NCI-H2029 treated with DMSO at 0.1 percent for 48 hours (cell line): ENCODE measurements at regions not wholly inside any gene's neighbourhood (a gene's known extent, or its start where the extent isn't known, plus 50 kb on each side); places are given as distances from the start of the nearest gene placed in this dataset.

Source experiments
- DNase-seq: peaks from one replicate; lab custom pipeline; 2025; lab: John Stamatoyannopoulos, UW

DNA sequence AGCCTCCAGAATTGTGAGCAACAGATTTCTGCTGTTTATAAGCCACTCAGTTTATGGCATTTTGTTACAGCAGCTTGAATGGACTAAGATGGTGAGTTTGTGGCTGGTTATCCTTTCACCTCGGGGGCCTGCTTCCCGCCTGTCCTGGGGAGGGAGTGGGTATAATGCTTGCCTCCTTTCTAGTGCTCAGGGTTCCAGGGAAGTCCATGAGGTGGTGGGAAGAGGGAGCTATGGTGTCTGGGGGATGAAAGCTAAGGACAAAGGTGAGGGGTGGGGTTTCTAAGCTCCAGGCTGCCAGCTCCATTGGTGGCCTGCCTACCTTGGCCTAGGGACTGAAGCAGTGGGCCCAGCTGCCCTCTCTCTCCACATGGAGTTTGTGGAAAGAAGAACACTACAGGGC lies 50.2 kb upstream of the SDK2 start:
- no peak for DNase-seq

DNA sequence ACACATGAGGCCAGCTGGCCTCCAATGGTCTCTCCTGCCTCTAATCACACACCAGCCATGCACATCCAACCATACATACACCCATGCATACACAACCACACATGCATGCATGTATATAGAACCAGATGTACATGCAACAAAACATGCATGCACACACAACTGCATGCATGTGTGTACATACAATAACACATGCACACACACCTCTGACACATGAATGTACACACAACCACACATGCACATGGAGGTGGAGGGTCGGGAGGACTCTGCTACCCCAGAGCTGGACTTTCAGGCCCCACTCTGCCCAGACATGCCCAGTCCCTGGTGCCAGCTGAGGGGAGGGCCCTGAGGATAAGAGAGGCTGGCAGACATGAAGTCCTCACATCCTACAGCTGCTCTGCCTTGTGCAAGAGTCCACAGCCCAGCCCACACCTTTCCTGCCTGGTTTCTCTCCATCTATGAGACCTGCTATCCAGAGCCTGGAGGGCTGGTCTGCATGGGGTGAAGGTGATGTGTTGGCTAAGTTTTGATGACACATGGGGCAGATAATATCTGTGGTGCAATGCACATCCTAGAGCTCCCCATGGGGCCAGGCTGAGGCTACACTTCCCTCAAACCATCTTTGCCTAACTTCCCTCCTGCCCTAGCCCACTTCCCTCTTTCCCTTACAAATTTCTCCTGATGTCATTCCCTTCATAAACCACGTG lies 50.9 kb upstream of the SDK2 start:
- DNase-seq: no peak

DNA sequence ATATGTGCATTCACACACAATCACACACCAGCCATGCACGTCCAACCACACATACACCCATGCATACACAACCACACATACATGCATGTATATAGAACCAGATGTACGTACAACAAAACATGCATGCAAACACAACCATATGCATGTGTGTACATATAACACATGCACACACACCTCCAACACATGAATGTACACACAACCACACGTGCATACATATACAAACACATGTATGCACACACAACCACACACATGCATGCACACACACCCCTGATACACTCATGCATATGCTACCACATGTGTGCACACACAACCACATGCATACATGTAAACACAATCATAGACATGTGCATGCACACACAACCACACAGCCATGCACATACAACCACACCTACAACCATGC lies 52.0 kb upstream of the SDK2 start:
- DNase-seq: no peak

DNA sequence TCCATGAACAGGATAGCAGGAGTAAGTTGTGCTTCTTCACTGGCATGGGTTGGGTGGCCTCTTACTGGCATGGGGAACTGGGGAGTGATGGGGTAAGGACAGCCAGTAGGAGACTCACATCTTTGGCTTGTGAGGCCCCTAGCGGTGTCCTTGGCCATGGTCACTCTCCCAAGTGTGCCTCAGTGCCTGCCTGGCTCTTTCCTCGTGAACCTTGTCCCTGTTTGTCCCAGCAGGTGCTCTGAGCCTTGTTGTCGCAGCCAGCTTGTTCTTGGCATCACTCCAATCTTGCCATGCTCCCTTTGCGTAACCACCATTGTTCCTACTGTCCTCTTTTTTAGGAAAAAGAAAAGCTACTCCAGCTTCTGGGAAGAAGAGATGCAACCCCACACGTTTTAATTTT lies 53.6 kb upstream of the SDK2 start:
- DNase-seq: peak; percentile 38

DNA sequence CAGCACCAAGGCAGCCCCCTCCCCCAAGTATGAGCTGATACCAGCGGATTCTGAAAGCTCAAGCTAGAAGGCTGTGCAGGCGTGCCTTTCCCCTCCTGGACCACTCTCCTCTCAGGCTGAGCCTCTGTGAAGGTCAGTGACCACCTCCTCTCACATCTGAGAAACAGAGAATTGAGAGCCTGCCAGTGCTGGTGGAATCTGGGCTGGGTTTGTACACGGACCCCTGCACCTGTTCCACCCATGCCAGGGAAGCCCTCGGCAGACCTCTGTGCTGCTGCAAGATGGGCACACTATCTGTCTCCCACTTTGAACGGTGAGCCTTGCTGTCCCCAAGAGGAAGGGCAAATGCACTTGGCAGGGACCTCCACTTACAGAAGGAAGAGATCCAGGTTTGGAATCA lies 54.7 kb upstream of the SDK2 start:
- DNase-seq: no peak

DNA sequence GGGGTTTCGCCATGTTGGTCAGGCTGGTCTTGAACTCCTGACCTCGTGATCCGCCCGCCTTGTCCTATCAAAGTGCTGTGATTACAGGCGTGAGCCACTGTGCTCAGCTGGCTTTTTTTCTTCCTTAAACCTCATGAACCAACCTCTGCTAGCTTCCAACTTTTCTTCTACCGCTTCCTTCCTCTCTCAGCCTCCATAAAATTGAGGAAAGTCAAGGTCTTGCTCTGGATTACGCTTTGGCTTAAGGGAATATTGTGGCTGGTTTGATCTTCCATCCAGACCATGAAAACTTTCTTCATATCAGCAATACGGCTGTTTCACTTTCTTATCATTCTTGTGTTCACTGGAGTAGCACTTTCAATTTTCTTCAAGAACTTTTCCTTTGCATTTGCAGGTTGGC lies 57.5 kb upstream of the SDK2 start:
- DNase-seq: no peak

DNA sequence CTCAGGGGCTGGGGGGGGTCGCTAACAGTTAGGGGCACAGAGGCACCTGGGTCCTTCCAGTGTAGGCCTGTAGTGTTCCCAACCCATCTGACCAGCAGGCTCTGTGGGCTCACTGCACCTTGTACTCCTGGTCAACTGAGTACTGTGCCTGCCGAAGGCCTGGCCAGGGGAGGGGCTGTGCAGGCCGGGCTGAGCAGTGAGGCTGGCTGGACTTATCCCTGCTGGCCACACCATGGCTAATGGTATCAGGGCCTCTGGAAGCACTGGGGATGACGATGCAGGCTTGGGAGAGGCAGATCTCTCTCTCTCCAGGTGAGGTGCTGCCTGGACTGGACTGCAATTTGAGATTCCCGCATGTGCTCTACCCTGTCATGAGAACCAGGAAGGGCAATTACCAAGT lies 58.9 kb upstream of the SDK2 start:
- DNase-seq: no peak

DNA sequence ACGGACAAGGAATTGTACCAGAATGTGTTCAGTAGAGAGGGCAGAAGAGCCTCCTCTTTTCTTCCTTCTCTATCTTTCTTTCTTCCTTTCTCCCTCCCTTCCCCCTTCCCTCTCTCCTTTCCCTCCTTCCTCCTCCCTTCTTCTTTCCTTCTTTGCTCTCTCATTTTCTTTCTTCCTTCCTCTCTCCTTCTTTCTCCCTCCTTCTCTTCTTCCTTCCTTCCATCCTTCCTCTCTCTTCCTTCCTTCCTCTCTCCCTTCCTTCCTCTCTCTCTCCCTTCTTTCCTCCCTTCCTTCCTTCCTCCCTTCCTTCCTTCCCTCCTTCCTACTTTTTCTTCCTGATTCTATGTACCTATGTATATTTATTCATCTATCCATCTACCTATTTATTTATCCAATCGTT lies 59.7 kb upstream of the SDK2 start:
- DNase-seq: no peak

DNA sequence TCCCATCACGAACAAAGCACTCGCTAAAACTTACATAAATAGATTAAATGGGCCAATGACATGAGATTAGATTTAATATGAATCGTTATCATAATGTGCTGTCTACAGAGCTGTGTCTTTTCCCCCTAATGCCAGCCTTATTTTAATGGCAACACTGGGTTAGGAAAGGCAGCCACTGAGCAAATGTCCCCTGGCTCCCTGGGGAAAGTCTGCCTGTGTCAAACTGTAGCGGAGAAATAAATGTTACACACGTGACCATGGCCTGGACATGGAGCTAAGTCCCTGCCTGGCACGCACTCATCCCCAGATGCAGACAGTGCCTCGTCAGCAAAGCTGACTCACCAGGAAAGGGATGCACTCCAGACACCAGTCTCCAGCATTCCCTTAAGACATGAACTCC lies 61.3 kb upstream of the SDK2 start:
- DNase-seq: no peak

DNA sequence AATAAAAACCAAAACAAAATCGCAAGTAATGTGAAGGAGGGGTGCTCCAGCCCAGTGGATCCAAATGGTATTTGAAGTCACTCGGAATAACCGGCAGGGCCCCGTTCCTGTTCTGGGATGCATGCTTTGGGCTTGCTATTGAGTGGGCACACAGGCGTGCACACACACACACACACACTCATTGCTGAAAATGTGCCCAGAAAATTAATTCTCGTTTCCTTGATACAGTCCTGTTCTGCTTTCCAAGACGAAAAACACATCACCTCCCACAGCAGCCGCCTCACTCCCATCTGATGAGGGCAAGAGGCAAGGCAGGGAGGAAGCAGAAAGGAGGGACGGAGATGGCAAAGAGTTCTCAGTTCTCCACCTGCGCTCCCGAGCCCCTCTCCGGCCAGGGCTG lies 62.2 kb upstream of the SDK2 start:
- DNase-seq: no peak

DNA sequence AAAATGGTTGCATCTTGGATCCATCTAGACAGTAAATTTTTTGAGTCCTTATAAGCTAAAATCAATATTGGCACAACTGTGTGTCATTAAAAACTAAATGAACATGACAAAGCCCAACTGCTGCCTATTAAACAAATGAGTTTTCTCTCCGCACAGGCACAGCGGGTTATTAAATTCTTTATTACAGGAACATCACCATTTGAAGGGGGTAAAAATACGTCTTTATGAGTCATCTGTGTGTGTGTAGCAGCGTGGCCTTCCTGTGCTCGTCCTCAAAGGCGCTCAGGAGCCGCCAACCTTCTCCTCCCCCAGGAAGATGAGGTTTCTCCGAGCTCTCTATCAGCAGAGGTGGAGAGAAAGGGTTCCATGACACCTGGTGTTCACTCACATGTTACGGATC lies 62.6 kb upstream of the SDK2 start:
- no peak for DNase-seq

DNA sequence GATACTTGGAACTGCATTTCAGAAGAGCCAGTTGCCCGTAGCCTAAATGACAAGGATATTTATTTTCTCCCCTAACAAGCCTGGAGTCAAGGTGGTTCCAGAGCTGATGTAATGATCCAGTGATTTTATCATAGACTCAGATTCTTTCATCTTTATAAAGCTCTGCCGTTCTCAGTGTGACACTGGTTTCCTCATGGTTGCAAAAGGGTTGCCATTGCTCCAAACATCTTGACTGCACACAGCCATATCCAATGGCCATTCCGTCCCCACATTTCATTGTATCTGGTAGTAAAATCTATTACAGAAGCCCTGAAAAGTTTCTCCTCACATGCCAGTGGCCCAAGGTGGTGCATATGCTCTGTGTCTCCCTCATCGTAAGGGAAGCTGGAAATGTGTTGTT lies 63.1 kb upstream of the SDK2 start:
- DNase-seq: no peak

DNA sequence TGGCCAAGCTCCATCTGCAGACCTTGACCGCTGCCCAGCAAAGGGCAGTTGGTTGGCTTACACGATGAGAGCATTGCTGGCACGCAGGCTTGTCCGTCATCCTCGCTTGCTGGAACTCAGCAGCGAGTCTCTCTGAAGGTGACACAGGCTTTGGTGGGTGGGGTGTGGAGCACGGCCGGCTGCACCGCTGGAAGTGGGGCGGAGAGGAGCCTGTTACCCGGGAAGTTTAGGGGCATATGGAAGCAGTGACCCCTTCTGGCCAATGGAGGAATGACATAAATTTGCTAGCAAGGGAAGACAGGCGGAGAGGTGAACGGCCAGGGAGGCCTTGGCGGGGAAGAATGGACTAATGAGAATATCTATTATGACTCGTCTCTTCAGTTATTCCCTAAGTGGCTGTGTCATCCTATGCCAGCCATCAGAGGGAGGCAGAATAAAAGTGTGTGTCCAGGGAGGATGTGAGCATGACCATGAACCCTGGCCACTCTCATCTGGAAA lies 65.9 kb upstream of the SDK2 start:
- DNase-seq: no peak

DNA sequence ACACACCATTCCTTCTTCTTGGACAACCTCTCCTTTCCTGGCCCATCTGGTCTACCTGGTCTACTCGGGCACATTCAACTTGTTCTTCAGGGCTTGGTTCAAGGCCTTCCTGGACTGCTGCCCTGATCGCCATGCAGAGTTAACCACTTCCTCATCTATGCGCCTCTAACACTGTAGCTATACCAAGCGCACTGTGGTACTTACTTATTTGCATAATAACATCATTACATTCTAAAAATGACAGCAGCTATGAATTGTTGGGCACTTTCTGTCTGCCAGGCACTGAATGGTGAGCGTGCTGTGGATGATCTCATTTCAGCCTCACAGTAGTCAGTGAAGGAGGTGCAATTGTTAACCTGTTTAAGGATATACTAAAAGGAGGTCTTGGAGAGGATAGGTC lies 66.9 kb upstream of the SDK2 start:
- peak; percentile 7 for DNase-seq

DNA sequence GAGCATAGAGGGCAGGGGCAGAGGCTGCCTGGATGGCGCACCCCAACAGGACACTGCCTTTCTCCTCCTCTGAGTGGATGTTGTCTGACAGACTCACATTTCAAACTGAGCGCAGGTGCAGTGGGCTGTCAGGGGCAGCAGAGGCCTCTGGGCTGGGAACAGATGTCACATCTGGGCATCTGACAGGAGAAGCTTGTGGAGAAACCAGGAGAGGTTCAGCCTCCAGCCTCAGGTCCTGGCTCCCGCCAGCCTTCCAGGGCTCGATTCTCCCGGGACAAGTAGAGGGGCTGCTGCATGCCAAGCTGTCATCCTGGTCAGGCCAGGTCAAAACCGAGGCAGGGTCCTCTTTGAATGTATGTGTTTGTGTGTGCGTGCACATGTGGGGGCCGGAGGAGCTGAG lies 67.7 kb upstream of the SDK2 start:
- no peak for DNase-seq

DNA sequence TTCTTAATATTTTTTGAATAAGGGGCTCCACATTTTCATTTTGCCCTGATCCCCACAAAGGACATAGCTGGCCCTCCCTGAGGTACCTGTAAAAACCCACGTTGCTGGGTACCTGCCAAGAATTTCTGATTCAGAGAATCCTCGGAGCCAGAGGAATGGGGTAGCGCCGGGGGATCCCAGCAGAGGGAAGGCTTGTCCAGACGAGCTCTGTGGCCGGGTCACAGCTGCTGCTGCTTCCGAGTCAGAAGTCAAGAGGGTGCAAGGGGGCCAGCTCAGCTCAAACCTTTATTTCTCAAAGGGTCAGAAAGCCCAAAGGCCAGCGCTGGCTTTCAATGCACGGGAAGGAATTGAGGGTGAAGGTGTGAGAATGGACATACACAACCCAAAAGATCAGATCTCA lies 68.9 kb upstream of the SDK2 start:
- no peak for DNase-seq

DNA sequence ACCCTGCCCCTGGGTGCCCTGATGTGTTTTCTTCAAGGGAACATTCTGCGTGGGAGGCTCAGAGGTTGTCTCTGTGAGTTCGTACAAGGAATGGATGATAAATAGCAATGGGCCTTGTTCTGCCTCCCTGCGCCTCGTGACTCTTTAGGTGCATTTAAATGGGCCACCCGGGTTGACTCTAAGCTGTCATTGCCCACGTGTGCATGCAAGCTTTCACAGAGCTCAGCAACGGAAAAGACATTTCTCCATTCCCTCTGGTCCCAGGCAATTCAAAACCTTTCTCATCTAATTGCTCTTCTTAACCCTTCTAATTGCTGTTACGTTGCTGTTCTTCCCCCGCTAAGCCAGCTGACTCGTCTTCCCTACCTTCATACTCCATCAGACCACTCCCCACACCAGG lies 71.5 kb upstream of the SDK2 start:
- DNase-seq: no peak

DNA sequence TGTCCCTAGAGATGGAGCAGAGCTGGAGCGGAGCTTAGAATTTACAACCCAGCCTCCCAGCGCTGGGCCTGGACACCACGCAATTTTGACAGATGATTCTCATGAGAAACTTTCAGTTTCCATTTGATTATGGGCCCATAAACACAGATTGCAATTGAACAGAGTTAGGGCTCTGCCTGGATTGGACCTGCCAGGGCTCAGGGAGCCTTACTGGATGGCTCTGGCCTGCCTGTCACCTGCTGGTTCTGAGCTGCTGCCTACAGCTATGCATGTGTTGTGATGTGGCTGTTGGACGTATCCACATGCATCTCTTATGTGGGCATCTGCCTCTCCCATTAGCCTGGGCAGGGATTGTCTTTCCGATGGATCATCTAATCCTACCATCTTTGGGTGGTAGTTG lies 73.4 kb upstream of the SDK2 start:
- no peak for DNase-seq

DNA sequence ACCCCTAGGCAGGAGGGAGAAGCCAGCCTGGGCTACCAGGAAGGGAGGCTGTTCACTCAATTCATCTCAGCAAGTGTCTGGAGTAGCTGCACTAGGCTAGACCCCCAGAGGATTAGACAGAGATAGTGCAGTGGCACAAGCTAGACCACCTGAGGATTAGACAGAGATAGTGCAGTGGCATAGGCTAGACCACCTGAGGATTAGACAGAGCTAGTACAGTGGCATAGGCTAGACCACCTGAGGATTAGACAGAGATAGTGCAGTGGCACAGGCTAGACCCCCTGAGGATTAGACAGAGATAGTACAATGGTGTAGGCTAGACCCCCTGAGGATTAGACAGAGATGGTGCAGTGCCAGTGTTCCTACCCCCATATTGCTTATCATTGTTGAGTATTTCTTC lies 74.1 kb upstream of the SDK2 start:
- DNase-seq: no peak

DNA sequence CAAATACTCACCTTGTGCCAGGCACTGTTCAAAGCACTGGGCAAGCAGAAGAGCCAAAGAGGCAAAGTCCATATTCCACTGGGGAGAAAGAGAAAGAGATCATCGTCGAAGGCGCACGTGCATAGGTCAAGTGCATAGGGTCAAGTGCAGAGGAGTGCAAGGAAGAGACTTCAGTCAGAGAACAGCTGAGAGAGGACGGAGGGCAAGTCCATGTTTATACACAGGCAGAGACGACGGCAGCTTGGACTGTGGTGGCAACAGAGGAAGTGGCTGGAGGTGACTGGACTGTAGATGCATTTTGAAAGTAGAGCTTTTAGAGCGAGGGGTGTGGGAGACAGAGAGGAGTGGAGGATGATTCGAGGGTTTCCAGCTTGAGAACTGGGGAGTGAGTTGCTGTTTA lies 74.7 kb upstream of the SDK2 start:
- DNase-seq: peak; percentile 13

DNA sequence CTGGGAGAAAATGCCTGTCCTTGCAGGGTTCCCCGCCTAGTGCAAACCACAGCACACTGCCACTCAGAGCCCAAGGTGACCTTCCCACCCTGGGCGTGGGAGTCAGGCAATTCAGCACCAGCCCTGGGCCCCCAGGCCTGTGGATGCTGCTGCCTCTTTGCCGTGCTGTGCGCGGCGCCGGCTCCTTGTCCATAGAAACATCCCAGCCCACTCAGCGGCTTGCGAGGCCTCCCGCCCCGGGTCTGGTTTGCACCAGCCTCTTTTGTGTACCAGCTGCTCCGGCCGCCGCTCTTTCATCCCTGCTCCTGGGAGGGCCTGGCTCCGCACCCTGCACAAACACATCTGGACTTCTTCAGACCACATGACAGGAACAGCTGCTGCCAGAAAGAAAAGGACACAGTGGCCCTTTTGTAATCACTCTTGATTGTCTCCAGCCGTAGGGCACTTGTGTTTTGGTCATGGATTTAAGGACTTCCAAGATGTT lies 75.4 kb upstream of the SDK2 start:
- peak; percentile 73 for DNase-seq

DNA sequence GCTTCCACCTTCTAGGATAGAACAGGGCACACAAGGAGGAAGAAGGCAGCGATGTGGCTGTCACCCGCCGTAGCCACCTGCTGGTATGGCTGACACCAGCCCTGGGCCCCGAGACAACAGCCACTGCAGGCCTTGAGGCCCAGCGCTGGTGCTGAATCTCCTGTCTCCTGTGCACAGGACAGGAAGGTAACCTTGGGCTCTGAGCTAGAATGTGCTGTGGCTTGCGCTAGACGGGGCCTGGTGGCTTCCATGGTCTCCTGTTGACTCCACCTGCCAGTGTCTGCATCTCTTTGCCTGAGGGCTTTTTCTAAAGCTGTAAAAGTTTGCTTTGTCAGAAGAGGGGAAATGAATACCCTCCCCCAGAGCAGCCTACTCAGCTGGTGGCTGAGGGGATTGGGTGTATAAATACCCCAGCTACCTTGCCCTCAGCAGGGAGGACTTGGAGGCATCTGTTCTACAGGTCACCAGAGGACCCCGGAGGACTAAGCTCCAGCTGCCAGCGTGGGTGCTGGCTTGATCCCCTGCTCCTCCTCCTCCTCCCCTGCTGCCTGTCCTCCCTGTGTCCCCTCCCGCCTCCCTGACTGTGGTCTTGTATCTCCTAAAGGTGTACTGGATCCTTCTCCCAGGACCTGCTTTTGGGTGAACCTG lies 76.1 kb upstream of the SDK2 start:
- DNase-seq: no peak

DNA sequence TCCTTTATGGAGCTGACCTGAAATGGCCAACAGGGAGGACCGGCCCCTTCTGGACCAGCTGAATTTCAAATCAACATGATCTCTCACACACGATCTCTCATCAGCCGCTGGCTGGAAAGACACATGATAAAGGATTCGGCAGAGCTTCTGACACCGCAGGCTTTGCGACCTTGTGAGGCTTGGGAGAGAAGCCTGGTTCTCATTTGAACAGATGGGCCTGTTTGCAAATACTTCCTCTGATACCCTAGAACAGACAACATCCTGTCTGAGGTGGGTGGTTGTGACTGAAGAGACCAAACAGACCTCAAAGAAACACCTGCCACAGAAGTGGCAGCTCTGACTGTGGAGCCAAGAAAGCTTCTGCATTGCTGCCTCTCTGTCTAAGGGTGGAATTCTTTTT lies 77.9 kb upstream of the SDK2 start:
- peak; percentile 35 for DNase-seq

DNA sequence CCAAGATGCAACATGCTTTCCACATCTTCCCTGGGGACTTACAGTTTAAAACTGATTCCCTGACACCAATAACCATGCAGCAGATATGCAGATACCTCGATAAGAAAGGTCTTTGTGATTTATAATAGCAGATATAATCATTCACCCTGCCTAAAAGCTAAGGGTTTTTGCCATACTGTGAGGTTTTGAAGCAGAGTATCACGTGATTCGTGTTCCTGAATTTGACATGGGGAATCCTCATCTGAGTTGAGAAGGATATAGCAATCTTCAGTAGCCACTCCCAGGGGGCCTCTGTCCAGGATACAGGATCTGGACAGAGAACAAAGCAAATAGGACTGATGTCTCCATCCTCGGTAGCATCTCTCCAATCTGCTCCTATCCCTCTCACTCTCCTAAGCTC lies 79.1 kb upstream of the SDK2 start:
- DNase-seq: no peak
